Parathyroid adenoma (tissue), 2 donors: ENCODE measurements at regions not wholly inside any gene's neighbourhood (a gene's known extent, or its start where the extent isn't known, plus 50 kb on each side); places are given as distances from the start of the nearest gene placed in this dataset.

Experiments used
- H2AFZ ChIP-seq: fragments of 300-600 bp; sonication (generic); one replicate; pipeline ENCODE4 v1.7.0; 2017; ENCODE audit warnings: antibody characterized with exemption, mild to moderate bottlenecking
- H3K27ac ChIP-seq: fragments of 300-600 bp; sonication (generic); one replicate; pipeline ENCODE4 v1.7.0; 2017
- H3K27me3 ChIP-seq: fragments of 300-600 bp; sonication (generic); one replicate; pipeline ENCODE4 v1.7.0; 2017; ENCODE audit warnings: low read length; ENCODE audit not compliant: control insufficient read depth, insufficient read depth
- H3K36me3 ChIP-seq: fragments of 300-600 bp; sonication (generic); one replicate; pipeline ENCODE4 v1.7.0; 2017; ENCODE audit warnings: low read length; ENCODE audit not compliant: control insufficient read depth, insufficient read depth
- H3K4me1 ChIP-seq: fragments of 300-600 bp; sonication (generic); one replicate; pipeline ENCODE4 v1.7.0; 2017; ENCODE audit warnings: control low read depth
- H3K4me2 ChIP-seq: fragments of 300-600 bp; sonication (generic); one replicate; pipeline ENCODE4 v1.7.0; 2017; ENCODE audit warnings: low read length
- H3K4me3 ChIP-seq: fragments of 300-600 bp; sonication (generic); one replicate; pipeline ENCODE4 v1.7.0; 2017; ENCODE audit warnings: low read depth, low read length
- H3K79me2 ChIP-seq: fragments of 300-600 bp; sonication (generic); one replicate; pipeline ENCODE4 v1.7.0; 2017; ENCODE audit warnings: control low read depth
- H3K9ac ChIP-seq: fragments of 300-600 bp; sonication (generic); one replicate; pipeline ENCODE4 v1.7.0; 2017; ENCODE audit warnings: mild to moderate bottlenecking
- H3K9me3 ChIP-seq: fragments of 300-600 bp; sonication (generic); one replicate; pipeline ENCODE4 v1.7.0; 2017; ENCODE audit warnings: low read length; ENCODE audit not compliant: control insufficient read depth
- CTCF ChIP-seq: fragments of 300-600 bp; sonication (generic); IDR thresholded peaks from one replicate; pipeline ENCODE4 v1.7.0; 2017; ENCODE audit warnings: antibody characterized with exemption, mild to moderate bottlenecking
- donor health status: primary hyperparathyroidism.

GRCh38 chr1:95984798-95985374, 736.7 kb upstream of the PTBP2 start:
- TF ChIP-seq CTCF, result no peak
- Histone ChIP-seq H3K4me2 (no peak overlapping the region), H3K27me3 (no peaks in the 10 kb centered on the region), H3K27ac (no peak overlapping the region), H3K4me1 (no peaks in the 10 kb centered on the region), H2AFZ (no peak overlapping the region), H3K36me3 (no peaks in the 10 kb centered on the region), H3K9ac (no peak overlapping the region), H3K79me2 (no peaks in the 10 kb centered on the region), H3K4me3 (no peak overlapping the region), H3K9me3 (no peaks in the 10 kb centered on the region)

DNA sequence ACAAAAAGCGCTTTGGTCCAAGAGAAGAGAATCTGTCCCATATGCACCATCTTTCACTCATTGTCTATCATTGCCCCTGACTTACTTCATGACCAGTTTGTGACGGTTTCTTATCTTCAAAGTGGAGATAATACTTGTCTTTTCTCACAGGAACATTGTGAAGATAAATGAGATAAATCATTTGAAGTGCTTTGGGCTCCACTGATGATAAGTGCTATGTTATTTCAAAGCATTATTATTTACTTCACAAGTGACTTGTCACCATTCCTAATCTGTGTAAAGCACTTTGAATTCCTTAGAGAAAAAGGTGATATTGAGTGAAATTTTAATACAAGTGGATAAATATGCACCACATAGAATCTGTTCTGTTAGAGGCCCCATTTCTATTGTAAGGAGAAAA, 731.6 kb upstream of the PTBP2 start:
- no peak overlapping the region for H3K4me2 ChIP-seq
- no peak overlapping the region for H3K4me3 ChIP-seq
- H3K36me3 ChIP-seq, result no peaks in the 10 kb centered on the region
- no peaks in the 10 kb centered on the region for H3K79me2 ChIP-seq
- H2AFZ ChIP-seq, result no peak overlapping the region
- H3K27ac ChIP-seq, result no peak overlapping the region
- TF ChIP-seq CTCF, result no peak
- no peaks in the 10 kb centered on the region for H3K4me1 ChIP-seq
- H3K9ac ChIP-seq, result no peak overlapping the region
- no peaks in the 10 kb centered on the region for H3K9me3 ChIP-seq
- no peaks in the 10 kb centered on the region for H3K27me3 ChIP-seq

DNA sequence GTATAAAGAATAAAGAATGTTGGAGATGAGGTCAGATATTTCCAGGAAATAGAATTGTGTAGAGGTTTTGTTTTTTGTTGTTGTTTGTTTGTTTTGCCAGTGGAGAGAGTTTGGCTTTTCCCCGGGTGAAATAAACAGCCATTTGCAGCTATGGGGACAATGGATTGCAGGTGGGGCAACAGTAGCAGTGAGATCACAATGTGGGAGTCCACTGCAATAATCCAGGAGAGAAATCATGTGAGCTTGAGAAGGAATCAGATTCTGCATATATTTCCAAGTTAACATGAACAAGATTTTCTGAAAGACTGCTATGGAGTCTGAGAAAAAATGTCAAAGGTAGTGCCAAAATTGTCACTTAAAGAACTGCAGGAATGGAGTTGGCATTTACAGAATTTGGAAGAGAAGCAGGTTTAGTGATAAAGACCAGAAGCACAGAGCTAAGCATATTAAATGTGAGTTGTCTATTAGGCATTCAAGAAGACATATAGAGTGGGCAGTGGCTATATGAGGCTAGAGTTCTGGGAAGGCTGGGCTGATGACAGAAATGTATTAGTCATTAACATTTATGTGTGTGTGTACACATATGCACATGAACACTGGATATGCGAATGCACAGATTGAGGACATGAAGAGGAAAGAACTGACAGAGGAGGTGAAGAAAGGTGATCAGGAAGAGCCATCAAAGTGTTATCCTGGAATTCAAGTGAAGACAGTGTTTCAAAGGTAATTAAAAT, 729.6 kb upstream of the PTBP2 start:
- no peaks in the 10 kb centered on the region for H3K79me2 ChIP-seq
- TF ChIP-seq CTCF, result no peak
- H3K9me3 ChIP-seq, result no peaks in the 10 kb centered on the region
- no peak overlapping the region for H3K27ac ChIP-seq
- no peaks in the 10 kb centered on the region for H3K27me3 ChIP-seq
- no peak overlapping the region for H2AFZ ChIP-seq
- H3K9ac ChIP-seq, result no peak overlapping the region
- no peak overlapping the region for H3K4me2 ChIP-seq
- H3K4me1 ChIP-seq, result no peaks in the 10 kb centered on the region
- no peak overlapping the region for H3K4me3 ChIP-seq
- no peaks in the 10 kb centered on the region for H3K36me3 ChIP-seq

DNA sequence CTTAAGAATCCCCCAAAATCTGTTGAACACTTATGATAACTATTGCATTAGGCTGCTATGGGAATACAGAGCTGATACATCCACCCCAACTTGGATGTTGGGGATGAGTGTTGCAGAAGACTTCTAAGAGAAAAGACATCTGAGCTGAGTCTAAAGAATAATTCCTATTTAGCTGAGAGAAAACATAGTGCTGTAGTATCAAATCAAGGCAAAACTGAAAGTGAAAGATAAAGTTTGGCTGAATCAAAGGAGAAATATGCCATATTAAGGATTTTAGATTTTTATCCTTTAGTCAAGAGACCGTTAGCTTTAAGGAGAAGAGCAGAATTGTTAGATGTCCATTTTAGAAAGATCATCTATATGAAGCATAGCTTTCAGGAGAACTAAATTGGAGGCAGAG, 726.9 kb upstream of the PTBP2 start:
- TF ChIP-seq CTCF, result no peak
- Histone ChIP-seq H3K4me3 (no peak overlapping the region), H3K79me2 (no peaks in the 10 kb centered on the region), H2AFZ (no peak overlapping the region), H3K36me3 (no peaks in the 10 kb centered on the region), H3K9me3 (no peaks in the 10 kb centered on the region), H3K4me1 (no peaks in the 10 kb centered on the region), H3K27me3 (no peaks in the 10 kb centered on the region), H3K4me2 (no peak overlapping the region), H3K9ac (no peak overlapping the region), H3K27ac (no peak overlapping the region)

DNA sequence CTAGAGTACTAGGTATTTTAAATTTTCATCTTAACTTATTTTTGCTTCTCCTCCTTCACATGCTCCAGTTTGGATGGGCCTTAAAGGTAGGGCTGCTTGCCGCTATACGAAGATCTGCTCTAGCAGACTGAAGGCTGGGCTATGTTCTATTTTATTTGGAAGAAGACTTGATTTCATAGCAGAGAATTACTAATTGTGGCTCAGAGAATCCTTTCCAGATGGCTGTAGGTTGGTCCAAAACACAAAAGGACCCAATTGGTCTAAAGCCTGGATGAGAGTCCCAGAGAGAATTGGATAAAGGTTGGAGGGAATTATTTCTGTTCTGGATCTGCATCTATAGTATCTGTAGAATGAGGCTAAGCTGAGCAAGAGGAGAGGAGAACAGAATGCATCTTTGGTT, 719.4 kb upstream of the PTBP2 start:
- Histone ChIP-seq H3K4me2 (no peak overlapping the region), H3K79me2 (no peaks in the 10 kb centered on the region), H3K27me3 (no peaks in the 10 kb centered on the region), H3K27ac (no peak overlapping the region), H3K9me3 (no peaks in the 10 kb centered on the region), H3K36me3 (no peaks in the 10 kb centered on the region), H3K4me1 (no peaks in the 10 kb centered on the region), H3K4me3 (no peak overlapping the region), H2AFZ (no peak overlapping the region), H3K9ac (no peak overlapping the region)
- TF ChIP-seq CTCF, result no peak
